Esophagus (tissue), 2 donors: ENCODE measurements at regions not wholly inside any gene's neighbourhood (a gene's known extent, or its start where the extent isn't known, plus 50 kb on each side); places are given as distances from the start of the nearest gene placed in this dataset.

Experiments
- H3K27ac ChIP-seq, 2 donors: one replicate each; pipeline ENCODE4 v1.5.1; 2013; ENCODE audit warnings: low read depth in 2 of 2, mild to moderate bottlenecking in 2 of 2, inconsistent platforms in 1 of 2, low read length in 1 of 2, moderate library complexity in 1 of 2
- H3K27me3 ChIP-seq, 2 donors: one replicate each; pipeline ENCODE4 v1.6.1; 2013; ENCODE audit warnings: low read length in 2 of 2, control low read depth in 1 of 2, mild to moderate bottlenecking in 1 of 2; ENCODE audit not compliant: insufficient read depth in 2 of 2, control insufficient read depth in 1 of 2
- H3K36me3 ChIP-seq, 2 donors: one replicate each; pipeline ENCODE4 v1.6.1; 2013; ENCODE audit warnings: low read length in 1 of 2; ENCODE audit not compliant: control insufficient read depth in 2 of 2, insufficient read depth in 2 of 2
- H3K4me1 ChIP-seq, 2 donors: one replicate each; pipeline ENCODE4 v1.6.1; 2013; ENCODE audit warnings: low read length in 1 of 2; ENCODE audit not compliant: control insufficient read depth in 2 of 2, insufficient read depth in 2 of 2
- H3K4me3 ChIP-seq, 2 donors: one replicate each; pipeline ENCODE4 v1.5.1; 2013; ENCODE audit warnings: low read length in 2 of 2, mild to moderate bottlenecking in 2 of 2, low read depth in 1 of 2, moderate library complexity in 1 of 2
- H3K9me3 ChIP-seq, 2 donors: one replicate each; pipeline ENCODE4 v1.6.1; 2013; ENCODE audit warnings: mild to moderate bottlenecking in 2 of 2, low read depth in 1 of 2, low read length in 1 of 2, moderate library complexity in 1 of 2; ENCODE audit not compliant: control insufficient read depth in 2 of 2, insufficient read depth in 1 of 2
- WGBS, 2 donors: extraction: QIAGEN DNeasy Blood & Tissue Kit; methylation state at CpG; one replicate each; pipeline ENCODE4 v1.1.7; 2013; 5-methylcytosine and 5-hydroxymethylcytosine counted together
- donor health status: healthy with polysubstance abuse.
- donor health status: Bipolar disorder and iron deficiency.

DNA sequence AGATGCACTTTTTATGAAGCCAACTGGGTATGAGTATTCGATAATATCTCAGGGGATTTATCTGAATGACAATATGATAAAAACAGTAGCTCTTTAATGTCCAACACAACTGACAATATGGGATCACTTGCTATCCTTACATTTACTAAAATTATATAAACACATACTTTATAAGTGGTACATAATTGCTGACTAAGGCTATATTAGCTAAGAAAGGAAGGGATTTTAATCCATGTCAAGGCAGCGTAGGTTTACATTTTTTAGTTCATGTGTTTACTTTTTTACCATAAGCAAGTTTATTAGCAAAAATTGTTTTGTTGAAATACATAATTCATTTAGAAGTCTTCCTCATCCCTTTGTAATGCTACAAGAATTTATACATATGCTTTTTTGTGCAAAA is 796.2 kb downstream of the TLE1 start:
- Histone ChIP-seq H3K27me3 (no peaks in the 10 kb centered on the region), H3K27ac (no peak overlapping the region), H3K4me1 (no peaks in the 10 kb centered on the region), H3K36me3 (no peaks in the 10 kb centered on the region), H3K9me3 (no peaks in the 10 kb centered on the region), H3K4me3 (no peak overlapping the region)
- WGBS, 2 donors: 81 to 85% methylated on average over 2 of the region's 2 CpGs

DNA sequence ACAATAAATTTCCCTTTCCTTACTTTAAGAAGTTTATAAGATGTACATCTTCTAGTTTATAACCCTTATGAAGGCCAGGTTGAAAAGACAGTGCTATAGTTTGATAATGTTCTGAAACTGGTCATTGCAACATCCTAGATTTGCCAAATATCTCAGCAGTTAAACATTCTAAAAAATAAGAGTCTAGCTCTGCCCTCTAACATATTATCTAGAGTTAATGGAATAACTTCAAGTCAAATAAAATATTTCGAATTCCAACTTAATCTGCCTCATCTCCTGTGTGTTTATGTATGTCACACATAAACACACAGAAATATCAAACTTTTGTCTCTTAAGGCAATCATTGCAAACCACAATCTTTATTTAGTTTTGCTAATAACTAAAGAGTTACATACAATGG is 796.6 kb downstream of the TLE1 start:
- WGBS, 2 donors: 55 to 84% methylated on average over 1 of the region's 1 CpG
- Histone ChIP-seq H3K36me3 (no peaks in the 10 kb centered on the region), H3K9me3 (no peaks in the 10 kb centered on the region), H3K4me3 (no peak overlapping the region), H3K27ac (no peak overlapping the region), H3K4me1 (no peaks in the 10 kb centered on the region), H3K27me3 (no peaks in the 10 kb centered on the region)

DNA sequence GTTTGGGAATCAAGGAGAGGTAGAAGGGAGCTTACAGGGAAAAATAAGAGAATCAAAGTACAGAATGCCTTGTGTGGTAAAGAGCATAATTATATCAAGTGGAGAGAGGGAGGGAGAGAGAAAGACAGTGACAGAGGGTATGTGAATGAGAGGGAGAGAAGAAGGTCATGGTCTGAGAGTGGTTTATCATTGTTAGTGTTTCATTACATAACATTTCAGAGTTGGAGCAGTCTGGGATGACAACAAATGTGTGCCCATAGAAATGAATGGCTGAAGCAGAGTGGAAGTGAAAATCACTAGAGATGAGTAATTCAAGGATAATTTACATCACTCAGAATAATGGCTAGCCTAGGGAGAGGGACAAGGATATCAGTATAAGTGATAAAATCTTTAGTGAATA is 799.2 kb downstream of the TLE1 start:
- H3K4me1 ChIP-seq: no peaks in the 10 kb centered on the region
- no peaks in the 10 kb centered on the region for H3K36me3 ChIP-seq
- H3K27me3 ChIP-seq: no peaks in the 10 kb centered on the region
- no peak overlapping the region for H3K4me3 ChIP-seq
- no peak overlapping the region for H3K27ac ChIP-seq
- no peaks in the 10 kb centered on the region for H3K9me3 ChIP-seq

DNA sequence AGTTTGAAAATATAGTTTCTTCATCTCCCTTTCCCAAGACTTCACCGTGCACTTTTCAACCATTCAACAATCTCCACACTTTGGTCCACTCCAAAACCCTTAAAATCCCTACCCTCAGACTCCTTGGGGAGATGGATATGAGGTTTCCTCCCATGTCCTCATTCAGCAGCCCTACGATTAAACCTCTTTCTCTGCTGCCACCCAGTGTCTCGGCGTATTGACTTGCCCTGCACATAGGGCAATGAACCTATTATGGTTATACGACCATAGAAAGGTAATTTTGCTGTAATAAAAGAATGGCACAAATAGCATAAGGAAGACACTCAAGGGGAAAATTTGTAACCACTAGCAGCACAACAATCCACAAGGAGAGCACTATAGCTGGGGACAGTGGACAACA is 803.5 kb downstream of the TLE1 start:
- Histone ChIP-seq H3K9me3 (no peaks in the 10 kb centered on the region), H3K27ac (no peak overlapping the region), H3K4me3 (no peak overlapping the region), H3K36me3 (no peaks in the 10 kb centered on the region), H3K4me1 (no peaks in the 10 kb centered on the region), H3K27me3 (no peaks in the 10 kb centered on the region)
- 83% methylated on average over 5 of the region's 5 CpGs for WGBS, 2 donors

DNA sequence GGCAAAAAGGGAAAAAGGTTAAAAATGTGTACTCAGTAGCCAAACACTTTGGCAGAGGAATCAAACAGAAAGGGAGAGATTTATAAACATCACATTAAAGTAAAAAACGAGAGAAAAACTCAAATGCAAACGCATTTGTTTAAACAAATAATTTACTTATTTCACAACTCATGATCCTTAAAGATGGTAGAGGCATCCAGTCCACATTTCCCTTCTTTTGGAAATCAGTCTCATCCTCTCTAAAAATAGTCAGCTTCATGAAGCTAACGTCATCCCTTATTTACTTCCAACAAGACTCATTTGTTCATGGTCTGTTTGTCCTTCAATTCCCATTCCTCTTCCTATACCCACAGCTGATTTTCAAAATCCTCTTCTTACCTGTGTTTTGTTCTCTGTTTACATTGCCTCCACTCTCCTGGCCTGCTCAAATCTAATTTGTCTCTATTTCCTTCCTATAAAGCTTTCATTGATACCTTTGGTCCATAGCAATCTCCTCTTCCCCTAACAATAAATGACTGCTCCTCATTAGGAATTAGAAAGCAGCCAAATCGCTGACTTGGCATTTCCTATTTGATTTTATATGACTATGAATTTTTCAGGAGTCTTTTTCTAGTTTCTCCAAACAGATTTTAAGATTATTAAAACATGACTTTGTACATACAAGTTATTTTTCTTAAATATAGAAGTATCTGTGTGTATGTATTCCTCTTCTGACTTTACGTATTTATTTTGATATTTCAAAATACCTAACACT is 805.3 kb downstream of the TLE1 start:
- H3K4me1 ChIP-seq: no peaks in the 10 kb centered on the region
- 42 to 46% methylated on average over 5 of the region's 5 CpGs for WGBS, 2 donors
- no peaks in the 10 kb centered on the region for H3K36me3 ChIP-seq
- H3K27me3 ChIP-seq: no peaks in the 10 kb centered on the region
- no peak overlapping the region for H3K4me3 ChIP-seq
- no peaks in the 10 kb centered on the region for H3K9me3 ChIP-seq
- H3K27ac ChIP-seq: no peak overlapping the region

DNA sequence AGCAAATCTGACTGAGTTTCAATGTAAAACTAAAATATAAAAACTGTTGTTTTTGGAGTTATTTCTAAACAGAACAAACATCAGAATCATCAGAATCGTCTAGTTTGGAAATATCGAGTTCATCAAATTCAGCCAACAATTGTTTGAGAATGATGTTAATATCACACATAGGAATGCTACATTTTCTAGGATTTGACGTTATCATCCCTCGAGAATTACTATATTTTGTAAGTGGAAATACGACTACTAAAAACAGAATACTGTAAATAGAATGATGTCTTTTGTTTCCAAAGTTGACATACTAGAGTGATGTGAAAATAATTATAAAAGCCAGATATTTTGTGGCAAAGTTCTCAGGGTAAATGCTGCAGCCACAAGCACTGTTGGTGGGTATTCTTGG is 805.9 kb downstream of the TLE1 start:
- no peaks in the 10 kb centered on the region for H3K4me1 ChIP-seq
- no peaks in the 10 kb centered on the region for H3K36me3 ChIP-seq
- no peak overlapping the region for H3K4me3 ChIP-seq
- H3K27me3 ChIP-seq: no peaks in the 10 kb centered on the region
- no peaks in the 10 kb centered on the region for H3K9me3 ChIP-seq
- H3K27ac ChIP-seq: no peak overlapping the region
- WGBS, 2 donors: 70 to 77% methylated on average over 5 of the region's 5 CpGs

DNA sequence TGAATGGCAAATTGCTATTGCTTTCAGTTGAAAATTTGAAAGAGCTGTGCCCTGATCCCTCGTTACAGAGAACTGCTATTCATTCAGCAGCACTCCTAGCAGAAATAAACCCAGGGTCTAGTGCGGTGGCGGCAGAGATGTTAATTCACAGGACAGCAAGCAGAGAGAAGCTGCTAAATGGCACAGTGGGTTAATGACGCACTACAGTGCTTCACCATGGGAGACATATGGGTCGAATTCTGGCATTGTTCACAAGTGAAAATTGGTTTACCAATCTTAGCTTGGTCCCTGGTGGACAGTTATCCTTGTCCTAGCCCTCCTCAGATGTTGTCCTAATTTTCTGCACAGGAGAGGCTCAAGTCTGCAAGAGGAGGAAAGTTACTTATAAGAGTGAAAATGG is 807.4 kb downstream of the TLE1 start:
- no peaks in the 10 kb centered on the region for H3K27me3 ChIP-seq
- no peaks in the 10 kb centered on the region for H3K4me1 ChIP-seq
- no peaks in the 10 kb centered on the region for H3K9me3 ChIP-seq
- H3K27ac ChIP-seq: no peak overlapping the region
- no peaks in the 10 kb centered on the region for H3K36me3 ChIP-seq
- WGBS, 2 donors: 73 to 91% methylated on average over 5 of the region's 5 CpGs
- no peak overlapping the region for H3K4me3 ChIP-seq

DNA sequence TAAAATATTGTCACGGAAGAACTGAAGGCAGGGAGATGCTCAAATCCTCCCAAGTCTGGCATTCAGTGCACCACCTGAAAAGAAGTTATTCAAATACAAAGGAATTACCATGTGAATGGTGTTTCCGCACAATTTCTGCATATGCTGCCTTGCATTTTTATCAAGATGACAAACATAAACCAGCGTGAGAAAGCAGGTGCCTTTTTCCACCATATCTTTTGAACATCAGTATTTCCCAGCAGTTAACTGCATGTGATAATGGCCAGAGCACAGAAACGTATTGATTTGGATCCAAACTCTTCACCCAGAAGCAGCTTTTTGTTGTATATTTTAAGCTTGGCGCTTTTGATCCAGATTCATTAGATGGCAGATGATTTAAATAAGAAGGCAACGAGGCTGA is 808.0 kb downstream of the TLE1 start:
- WGBS, 2 donors: 63 to 83% methylated on average over 6 of the region's 6 CpGs
- Histone ChIP-seq H3K27ac (no peak overlapping the region), H3K27me3 (no peaks in the 10 kb centered on the region), H3K4me1 (no peaks in the 10 kb centered on the region), H3K4me3 (no peak overlapping the region), H3K9me3 (no peaks in the 10 kb centered on the region), H3K36me3 (no peaks in the 10 kb centered on the region)

DNA sequence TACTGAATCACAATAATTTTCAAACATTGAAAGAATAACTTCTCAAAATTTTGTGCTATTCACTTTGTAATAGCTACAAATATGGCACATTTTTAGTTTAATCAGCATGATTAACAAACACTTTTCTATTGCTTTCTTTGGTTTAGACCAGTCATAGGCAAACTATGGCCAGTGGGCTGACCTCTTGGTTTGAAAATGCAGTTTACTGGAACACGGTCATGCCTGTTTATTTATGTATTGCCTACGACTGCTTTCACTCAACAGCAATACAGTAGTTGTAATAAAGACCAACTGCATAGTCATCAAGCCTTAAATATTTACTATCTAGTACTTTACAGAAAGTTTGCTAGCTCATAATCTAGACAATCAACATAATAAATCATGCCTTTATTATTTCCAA is 810.8 kb downstream of the TLE1 start:
- 82 to 86% methylated on average over 2 of the region's 2 CpGs for WGBS, 2 donors
- no peak overlapping the region for H3K27ac ChIP-seq
- no peaks in the 10 kb centered on the region for H3K9me3 ChIP-seq
- no peaks in the 10 kb centered on the region for H3K4me1 ChIP-seq
- H3K36me3 ChIP-seq: no peaks in the 10 kb centered on the region
- no peak overlapping the region for H3K4me3 ChIP-seq
- H3K27me3 ChIP-seq: no peaks in the 10 kb centered on the region

DNA sequence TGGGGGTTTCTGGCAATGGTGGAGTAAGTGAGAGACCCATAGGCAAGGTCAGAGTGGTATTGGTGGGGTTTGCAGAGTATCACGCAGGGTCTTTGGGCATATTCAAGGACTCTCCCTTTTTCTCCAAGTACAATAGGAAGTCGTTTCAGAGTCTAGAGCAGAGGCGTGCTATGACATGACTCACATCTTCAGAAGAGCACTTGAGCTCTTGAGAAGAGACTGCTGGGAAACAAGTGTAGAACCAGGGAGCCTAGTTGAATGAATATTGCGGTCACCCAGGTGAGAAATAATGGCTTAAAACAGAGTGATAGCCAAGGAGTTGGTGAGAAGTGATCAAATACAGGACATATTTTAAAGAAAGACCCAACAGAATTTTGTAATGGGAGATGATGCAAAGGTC is 813.4 kb downstream of the TLE1 start:
- Histone ChIP-seq H3K36me3 (no peaks in the 10 kb centered on the region), H3K9me3 (no peaks in the 10 kb centered on the region), H3K27ac (no peak overlapping the region), H3K27me3 (no peaks in the 10 kb centered on the region), H3K4me3 (no peak overlapping the region), H3K4me1 (no peaks in the 10 kb centered on the region)
- WGBS, 2 donors: 66 to 82% methylated on average over 4 of the region's 4 CpGs
